ENCODE measurements at regions not wholly inside any gene's neighbourhood (a gene's known extent, or its start where the extent isn't known, plus 50 kb on each side); places are given as distances from the start of the nearest gene placed in this dataset.

GRCh38 chr20:50310673-50311051 is 120.0 kb downstream of the CEBPB start:
- no peak for TF ChIP-seq CTCF (conservative IDR thresholded peaks at IDR 0.05; ENCODE audit: low read length)
- DNase-seq (ENCODE audit: low read depth), result no peak
- H3K4me3 ChIP-seq (ENCODE audit: low read length), result no peak overlapping the region

- no peak for DNase-seq (ENCODE audit: low read depth)
Measured at GRCh38 chr20:50311308-50312001, 120.8 kb downstream of the CEBPB start.

GRCh38 chr20:50312002-50312681 is 121.5 kb downstream of the CEBPB start:
- DNase-seq (ENCODE audit: low read depth), result no peak
- no peak overlapping the region for H3K4me3 ChIP-seq (ENCODE audit: low read length)
- no peak for TF ChIP-seq CTCF (conservative IDR thresholded peaks at IDR 0.05; ENCODE audit: low read length)

More at GRCh38 chr20:50311308-50312001, 120.8 kb downstream of the CEBPB start:
- TF ChIP-seq CTCF (conservative IDR thresholded peaks at IDR 0.05; ENCODE audit: low read length), result no peak
- no peak overlapping the region for H3K4me3 ChIP-seq (ENCODE audit: low read length)

- H3K4me3 ChIP-seq (ENCODE audit: low read length), result no peak overlapping the region
- TF ChIP-seq CTCF (conservative IDR thresholded peaks at IDR 0.05; ENCODE audit: low read length), result no peak
- DNase-seq (ENCODE audit: low read depth), result peak; percentile 94
Measured at GRCh38 chr20:50312682-50313521, 122.3 kb downstream of the CEBPB start.

GRCh38 chr20:50313522-50313820 is 122.8 kb downstream of the CEBPB start:
- TF ChIP-seq CTCF (conservative IDR thresholded peaks at IDR 0.05; ENCODE audit: low read length), result no peak
- no peak for DNase-seq (ENCODE audit: low read depth)
- no peak overlapping the region for H3K4me3 ChIP-seq (ENCODE audit: low read length)

GRCh38 chr20:50313827-50314677 is 123.4 kb downstream of the CEBPB start:
- DNase-seq (ENCODE audit: low read depth), result no peak

More at GRCh38 chr20:50313827-50314677, 123.4 kb downstream of the CEBPB start:
- no peak for TF ChIP-seq CTCF (conservative IDR thresholded peaks at IDR 0.05; ENCODE audit: low read length)
- H3K4me3 ChIP-seq (ENCODE audit: low read length), result no peak overlapping the region

Data from AG10803 (cell line).